DND-41 (cell line): ENCODE measurements at regions not wholly inside any gene's neighbourhood (a gene's known extent, or its start where the extent isn't known, plus 50 kb on each side); places are given as distances from the start of the nearest gene placed in this dataset.

Experiments
- ATAC-seq: fragments of 200-7000 bp; cut with Tn5 transposase; 3 replicates; pipeline ENCODE4 v1.9.1; 2021; ENCODE audit warnings: low read depth; ENCODE audit not compliant: insufficient read depth
- DNase-seq: peaks from one replicate; pipeline ENCODE4 v3.0.0-alpha.2; 2020
- H2AFZ ChIP-seq: 2 replicates; pipeline ENCODE4 v1.6.0; 2012; ENCODE audit warnings: low read depth, low read length
- H3K27ac ChIP-seq: 2 replicates; pipeline ENCODE4 v1.5.1; 2012; ENCODE audit warnings: low read length, inconsistent platforms
- H3K27me3 ChIP-seq: fragments of 200-600 bp; sonication (generic); 2 replicates; pipeline ENCODE4 v1.6.0; 2012; ENCODE audit warnings: low read length, mild to moderate bottlenecking, inconsistent platforms; ENCODE audit not compliant: insufficient read depth, poor library complexity
- H3K36me3 ChIP-seq: 2 replicates; pipeline ENCODE4 v1.5.1; 2012; ENCODE audit warnings: low read length, inconsistent platforms; ENCODE audit not compliant: insufficient read depth
- H3K4me1 ChIP-seq: 2 replicates; pipeline ENCODE4 v1.5.1; 2012; ENCODE audit warnings: mild to moderate bottlenecking, low read length; ENCODE audit not compliant: insufficient read depth
- H3K4me2 ChIP-seq: 2 replicates; pipeline ENCODE4 v1.6.0; 2012; ENCODE audit warnings: mild to moderate bottlenecking, moderate library complexity, low read length, inconsistent platforms; ENCODE audit not compliant: insufficient read depth
- H3K4me3 ChIP-seq, 2 experiments: fragments of 200-600 bp in 1 of 2; shearing (Covaris generic) in 1 of 2; 2 replicates each; pipeline ENCODE4 v1.5.1; 2012 to 2016; ENCODE audit warnings: inconsistent platforms in 2 of 2, low read length in 2 of 2, mild to moderate bottlenecking in 2 of 2, low read depth in 1 of 2, moderate library complexity in 1 of 2
- H3K79me2 ChIP-seq: 2 replicates; pipeline ENCODE4 v1.6.0; 2012; ENCODE audit warnings: low read length, inconsistent platforms; ENCODE audit not compliant: insufficient read depth
- H3K9ac ChIP-seq: 2 replicates; pipeline ENCODE4 v1.6.0; 2012; ENCODE audit warnings: low read depth, mild to moderate bottlenecking, inconsistent platforms, low read length, moderate library complexity
- H3K9me3 ChIP-seq: 2 replicates; pipeline ENCODE4 v1.5.1; 2012; ENCODE audit warnings: low read length, moderate library complexity, mild to moderate bottlenecking, inconsistent platforms; ENCODE audit not compliant: insufficient read depth, severe bottlenecking
- H4K20me1 ChIP-seq: 2 replicates; pipeline ENCODE4 v1.6.0; 2012; ENCODE audit warnings: low read length; ENCODE audit not compliant: insufficient read depth
- CTCF ChIP-seq: IDR thresholded peaks from 2 replicates; pipeline ENCODE4 v1.5.1; 2012; ENCODE audit warnings: borderline replicate concordance, low read length, moderate library complexity, mild to moderate bottlenecking; ENCODE audit not compliant: poor library complexity, severe bottlenecking; ENCODE audit errors: extremely low read depth
- EZH2 ChIP-seq: IDR thresholded peaks from 3 replicates; pipeline ENCODE4 v1.6.1; 2012; ENCODE audit warnings: borderline replicate concordance, low read depth, mild to moderate bottlenecking, moderate library complexity, low read length, inconsistent platforms; ENCODE audit not compliant: severe bottlenecking

GRCh38 chr19:28838909-28839308, 374.0 kb downstream of the UQCRFS1 start:
- Histone ChIP-seq H3K4me3 (no peak overlapping the region), H3K4me1 (no peaks in the 10 kb centered on the region), H3K9ac (no peak overlapping the region), H3K36me3 (no peaks in the 10 kb centered on the region), H3K27me3 (peaks cover 24% of the 10 kb centered on the region), H4K20me1 (no peaks in the 10 kb centered on the region), H3K79me2 (no peaks in the 10 kb centered on the region), H2AFZ (no peak overlapping the region), H3K27ac (no peak overlapping the region), H3K4me2 (no peak overlapping the region), H3K9me3 (no peaks in the 10 kb centered on the region)
- ATAC-seq (no peak), DNase-seq (no peak)
- TF ChIP-seq CTCF (no peak), EZH2 (no peak)

GRCh38 chr19:28836421-28836820, 376.5 kb downstream of the UQCRFS1 start:
- Histone ChIP-seq H2AFZ (no peak overlapping the region), H3K36me3 (no peaks in the 10 kb centered on the region), H3K9ac (no peak overlapping the region), H3K9me3 (no peaks in the 10 kb centered on the region), H3K79me2 (no peaks in the 10 kb centered on the region), H3K4me3 (no peak overlapping the region), H4K20me1 (no peaks in the 10 kb centered on the region), H3K27ac (no peak overlapping the region), H3K27me3 (peaks cover 17% of the 10 kb centered on the region), H3K4me1 (no peaks in the 10 kb centered on the region), H3K4me2 (no peak overlapping the region)
- TF ChIP-seq EZH2, result no peak
- TF ChIP-seq CTCF, result no peak
- DNase-seq (no peak), ATAC-seq (no peak)

DNA sequence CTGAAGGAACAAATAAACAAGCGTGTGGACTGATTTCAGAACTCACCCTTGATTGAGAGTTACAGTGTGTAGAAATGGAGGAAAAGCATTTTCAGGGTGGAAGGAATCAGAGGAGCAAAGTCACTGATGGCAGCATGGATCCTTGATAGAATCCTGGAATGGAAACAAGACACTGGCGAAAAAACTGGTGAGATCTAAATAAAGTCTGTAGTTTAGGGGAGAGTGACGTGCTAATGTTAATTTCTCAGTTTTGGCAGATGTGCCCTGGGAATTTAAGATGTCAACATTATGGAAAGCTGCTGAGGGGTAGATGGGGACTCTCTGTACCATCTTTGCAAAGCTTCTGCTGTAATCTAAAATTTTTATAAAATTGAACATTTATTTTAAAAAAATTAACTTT, 378.0 kb downstream of the UQCRFS1 start:
- no peaks in the 10 kb centered on the region for H3K79me2 ChIP-seq
- H3K27ac ChIP-seq, result no peak overlapping the region
- no peaks in the 10 kb centered on the region for H3K9me3 ChIP-seq
- no peak overlapping the region for H3K9ac ChIP-seq
- no peak overlapping the region for H3K4me2 ChIP-seq
- H3K36me3 ChIP-seq, result no peaks in the 10 kb centered on the region
- H4K20me1 ChIP-seq, result no peaks in the 10 kb centered on the region
- DNase-seq, result no peak
- H3K4me3 ChIP-seq, result no peak overlapping the region
- TF ChIP-seq CTCF, result no peak
- TF ChIP-seq EZH2, result no peak
- H3K4me1 ChIP-seq, result no peaks in the 10 kb centered on the region
- ATAC-seq, result no peak
- no peak overlapping the region for H2AFZ ChIP-seq
- peaks cover 12% of the 10 kb centered on the region for H3K27me3 ChIP-seq

DNA sequence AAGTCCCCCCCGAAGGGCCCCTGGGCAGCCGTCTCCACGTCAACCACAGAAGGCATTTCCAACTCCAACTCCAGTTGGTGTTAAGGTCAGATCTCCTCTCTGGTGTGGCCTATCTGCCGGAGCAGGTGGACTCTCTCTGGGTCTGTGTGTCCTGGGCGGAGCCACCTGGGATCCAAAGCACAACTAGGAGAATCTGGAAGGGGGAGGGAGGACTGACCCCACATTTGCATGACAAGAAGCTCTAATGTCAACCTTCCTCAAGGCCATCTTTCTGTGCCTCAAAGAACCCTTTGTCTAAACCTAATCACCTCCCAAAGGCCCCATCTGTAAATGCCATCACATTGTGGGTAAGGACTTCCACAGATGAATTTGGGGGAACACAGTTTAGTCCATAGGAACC, 381.5 kb downstream of the UQCRFS1 start:
- TF ChIP-seq EZH2 (no peak), CTCF (no peak)
- no peak overlapping the region for H3K9ac ChIP-seq
- no peaks in the 10 kb centered on the region for H3K9me3 ChIP-seq
- no peak overlapping the region for H3K4me3 ChIP-seq
- H3K27ac ChIP-seq, result no peak overlapping the region
- H4K20me1 ChIP-seq, result no peaks in the 10 kb centered on the region
- no peaks in the 10 kb centered on the region for H3K79me2 ChIP-seq
- no peak for ATAC-seq
- H3K4me2 ChIP-seq, result no peak overlapping the region
- no peaks in the 10 kb centered on the region for H3K36me3 ChIP-seq
- peaks cover 12% of the 10 kb centered on the region for H3K27me3 ChIP-seq
- H2AFZ ChIP-seq, result no peak overlapping the region
- H3K4me1 ChIP-seq, result no peaks in the 10 kb centered on the region
- no peak for DNase-seq
